ENCODE measurements at regions not wholly inside any gene's neighbourhood (a gene's known extent, or its start where the extent isn't known, plus 50 kb on each side); places are given as distances from the start of the nearest gene placed in this dataset.

- no peak overlapping the region for H3K4me3 Mint-ChIP-seq (ENCODE audit: unreplicated experiment)
- no peak for DNase-seq (ENCODE audit: unreplicated experiment)
- no peak for TF ChIP-seq CTCF (IDR thresholded peaks at IDR 0.05; ENCODE audit: unreplicated experiment)
- ChIA-PET POLR2A (no interaction called here), CTCF (no interaction called here)
- no peaks in the 10 kb centered on the region for H3K4me1 Mint-ChIP-seq (ENCODE audit: insufficient read depth, unreplicated experiment)
- no peaks in the 10 kb centered on the region for H3K9me3 Mint-ChIP-seq (ENCODE audit: unreplicated experiment)
- BruUV-seq (replicated peaks) = no TSS peak
- intact Hi-C loops (cut with micrococcal nuclease) = no loop called here
- peaks cover 29% of the 10 kb centered on the region for H3K27me3 Mint-ChIP-seq (ENCODE audit: insufficient read depth, unreplicated experiment)
- H3K36me3 Mint-ChIP-seq (ENCODE audit: insufficient read depth, unreplicated experiment) = no peaks in the 10 kb centered on the region
- no peak overlapping the region for H3K27ac Mint-ChIP-seq (ENCODE audit: low read depth, unreplicated experiment)
These were observed 132.9 kb upstream of the KLF8 start for GRCh38 chrX:56099271-56099670.

- CTCF ChIA-PET = no interaction called here
- Mint-ChIP-seq H3K4me3 (ENCODE audit: unreplicated experiment) (no peak overlapping the region), H3K27ac (ENCODE audit: low read depth, unreplicated experiment) (no peak overlapping the region), H3K36me3 (ENCODE audit: insufficient read depth, unreplicated experiment) (no peaks in the 10 kb centered on the region), H3K27me3 (ENCODE audit: insufficient read depth, unreplicated experiment) (peaks cover 31% of the 10 kb centered on the region), H3K4me1 (ENCODE audit: insufficient read depth, unreplicated experiment) (no peaks in the 10 kb centered on the region), H3K9me3 (ENCODE audit: unreplicated experiment) (peaks cover 6% of the 10 kb centered on the region)
- BruUV-seq (replicated peaks) = no TSS peak
- DNase-seq (ENCODE audit: unreplicated experiment) = no peak
- no peak for TF ChIP-seq CTCF (IDR thresholded peaks at IDR 0.05; ENCODE audit: unreplicated experiment)
- intact Hi-C loops (cut with micrococcal nuclease) = no loop called here
- POLR2A ChIA-PET = no interaction called here
These were observed 124.8 kb upstream of the KLF8 start for GRCh38 chrX:56107320-56107719.

- ChIA-PET POLR2A (no interaction called here), CTCF (no interaction called here)
- no peak for TF ChIP-seq CTCF (IDR thresholded peaks at IDR 0.05; ENCODE audit: unreplicated experiment)
- intact Hi-C loops (cut with micrococcal nuclease) = no loop called here
- Mint-ChIP-seq H3K27ac (ENCODE audit: low read depth, unreplicated experiment) (no peak overlapping the region), H3K36me3 (ENCODE audit: insufficient read depth, unreplicated experiment) (no peaks in the 10 kb centered on the region), H3K4me3 (ENCODE audit: unreplicated experiment) (no peak overlapping the region), H3K27me3 (ENCODE audit: insufficient read depth, unreplicated experiment) (peaks cover 5% of the 10 kb centered on the region), H3K9me3 (ENCODE audit: unreplicated experiment) (no peaks in the 10 kb centered on the region), H3K4me1 (ENCODE audit: insufficient read depth, unreplicated experiment) (no peaks in the 10 kb centered on the region)
- no peak for DNase-seq (ENCODE audit: unreplicated experiment)
- no TSS peak for BruUV-seq (replicated peaks)
These were observed 118.2 kb upstream of the KLF8 start for GRCh38 chrX:56113785-56114436.

- Mint-ChIP-seq H3K4me3 (ENCODE audit: unreplicated experiment) (no peak overlapping the region), H3K27ac (ENCODE audit: low read depth, unreplicated experiment) (no peak overlapping the region), H3K4me1 (ENCODE audit: insufficient read depth, unreplicated experiment) (no peaks in the 10 kb centered on the region), H3K9me3 (ENCODE audit: unreplicated experiment) (no peaks in the 10 kb centered on the region), H3K27me3 (ENCODE audit: insufficient read depth, unreplicated experiment) (no peaks in the 10 kb centered on the region), H3K36me3 (ENCODE audit: insufficient read depth, unreplicated experiment) (no peaks in the 10 kb centered on the region)
- ChIA-PET CTCF (no interaction called here), POLR2A (no interaction called here)
- intact Hi-C loops (cut with micrococcal nuclease) = no loop called here
- BruUV-seq (replicated peaks) = no TSS peak
- no peak for TF ChIP-seq CTCF (IDR thresholded peaks at IDR 0.05; ENCODE audit: unreplicated experiment)
- DNase-seq (ENCODE audit: unreplicated experiment) = no peak
These were observed 117.7 kb upstream of the KLF8 start for GRCh38 chrX:56114437-56114787.

Data from MCF 10A (cell line).